ENCODE measurements at regions not wholly inside any gene's neighbourhood (a gene's known extent, or its start where the extent isn't known, plus 50 kb on each side); places are given as distances from the start of the nearest gene placed in this dataset.
A peak's percentile ranks its signal among the peaks of the same experiment; 100 is the strongest.
"Not testable (repeated sequence)": the region's sequence is repeated elsewhere in the genome, so short reads cannot be mapped to it uniquely, and the experiment has no call there.

GRCh38 chr20:19832875-19833274 lies 74.8 kb downstream of the RIN2 start:
- DNase-seq (ENCODE audit: extremely low read depth in 1 of 11, low read depth in 9 of 11, low spot score in 4 of 11), result no peak

DNA sequence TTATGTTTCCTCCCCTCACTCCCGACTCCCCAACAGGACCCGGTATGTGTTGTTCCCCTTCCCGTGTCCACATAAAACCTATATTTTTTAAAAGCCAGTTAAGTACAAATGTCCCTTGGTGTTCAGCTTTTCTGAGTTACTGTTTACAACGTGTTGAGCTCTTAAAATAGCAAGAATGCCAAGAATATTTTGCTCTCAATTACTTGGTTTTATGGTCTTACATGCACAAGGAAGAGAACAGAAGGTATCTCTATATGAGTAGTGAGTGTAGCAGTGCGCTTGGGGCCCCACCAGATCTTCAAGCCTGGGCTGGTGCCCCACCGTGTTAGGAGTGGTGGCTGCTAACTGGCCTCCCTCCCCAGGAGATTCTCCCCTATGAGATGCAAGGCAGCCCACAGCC lies 75.3 kb downstream of the RIN2 start:
- DNase-seq (ENCODE audit: extremely low read depth in 1 of 11, low read depth in 9 of 11, low spot score in 4 of 11), result no peak

DNA sequence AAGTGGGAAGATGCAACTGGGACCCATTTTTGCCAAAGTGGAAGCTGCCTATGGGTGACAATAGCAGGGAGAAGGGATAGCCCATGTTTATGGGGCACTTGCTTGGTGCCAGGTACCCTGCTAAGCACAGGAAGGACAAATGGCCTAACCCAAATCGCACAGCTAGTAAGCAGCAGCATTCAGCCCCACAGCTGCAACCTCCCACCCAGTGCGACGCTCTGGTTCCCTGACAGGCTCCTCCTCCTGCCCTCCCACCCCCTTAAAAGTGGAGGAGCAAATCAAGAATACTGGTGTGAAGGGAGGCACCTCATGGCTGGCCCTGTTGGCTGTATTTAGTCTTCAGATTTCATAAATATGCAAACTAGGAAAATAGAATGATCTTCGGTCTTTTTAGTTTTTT lies 76.2 kb downstream of the RIN2 start:
- no peak for DNase-seq (ENCODE audit: extremely low read depth in 1 of 11, low read depth in 9 of 11, low spot score in 4 of 11)

DNA sequence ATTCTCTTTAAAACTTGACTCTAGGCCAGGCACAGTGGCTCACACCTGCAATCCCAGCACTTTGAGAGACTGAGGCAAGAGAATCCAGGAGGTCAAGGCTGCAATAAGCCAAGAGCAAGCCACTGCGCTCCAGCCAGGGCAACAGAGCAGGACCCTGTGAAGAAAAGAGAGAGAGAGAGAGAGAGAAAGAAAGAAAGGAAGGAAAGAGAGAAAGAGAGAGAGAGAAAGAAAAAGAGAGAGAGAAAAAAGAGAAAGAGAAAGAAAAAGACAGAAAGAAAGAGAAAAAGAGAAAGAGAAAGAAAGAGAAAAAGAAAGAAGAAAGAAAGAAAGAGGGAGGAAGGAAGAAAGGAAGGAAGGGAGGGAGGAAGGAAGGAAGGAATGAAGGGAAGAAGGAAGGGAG lies 76.7 kb downstream of the RIN2 start:
- no peak for DNase-seq (ENCODE audit: extremely low read depth in 1 of 11, low read depth in 9 of 11, low spot score in 4 of 11)

DNA sequence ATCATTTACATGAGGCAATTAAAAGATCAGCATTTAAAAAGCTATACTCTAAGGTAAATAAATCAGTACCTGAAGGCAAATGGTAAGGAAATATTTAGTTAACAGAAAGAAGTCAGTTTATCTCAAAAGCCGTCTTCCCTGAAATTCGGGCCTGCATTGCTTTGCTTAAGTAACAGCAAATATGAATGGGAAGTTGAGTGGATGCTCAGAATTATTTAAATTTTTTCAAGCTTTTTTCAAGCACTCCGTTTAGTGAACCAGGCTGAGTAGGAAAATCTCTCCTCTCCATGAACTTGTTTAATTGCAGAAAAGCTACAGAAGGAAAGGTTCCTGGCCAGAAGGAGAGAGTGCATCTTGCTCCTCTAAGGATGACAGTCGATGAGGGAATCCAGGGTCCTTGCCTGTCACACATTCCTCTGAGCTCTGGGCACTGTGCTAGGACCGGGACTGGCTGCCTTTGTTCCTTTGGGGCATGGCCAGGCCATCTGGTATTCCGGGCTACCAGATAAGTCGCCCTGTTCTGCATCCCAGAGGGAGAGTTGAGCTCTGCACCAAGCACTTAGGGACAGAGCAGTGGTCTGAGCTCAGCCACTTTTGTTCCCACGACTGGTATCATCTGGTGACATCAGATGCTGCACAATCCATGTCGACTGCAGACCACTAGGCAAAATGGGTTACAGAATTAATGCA lies 77.6 kb downstream of the RIN2 start:
- no peak for DNase-seq (ENCODE audit: extremely low read depth in 1 of 11, low read depth in 9 of 11, low spot score in 4 of 11)

GRCh38 chr20:19838468-19838867 lies 80.4 kb downstream of the RIN2 start:
- no peak for DNase-seq (ENCODE audit: extremely low read depth in 1 of 11, low read depth in 9 of 11, low spot score in 4 of 11)

DNA sequence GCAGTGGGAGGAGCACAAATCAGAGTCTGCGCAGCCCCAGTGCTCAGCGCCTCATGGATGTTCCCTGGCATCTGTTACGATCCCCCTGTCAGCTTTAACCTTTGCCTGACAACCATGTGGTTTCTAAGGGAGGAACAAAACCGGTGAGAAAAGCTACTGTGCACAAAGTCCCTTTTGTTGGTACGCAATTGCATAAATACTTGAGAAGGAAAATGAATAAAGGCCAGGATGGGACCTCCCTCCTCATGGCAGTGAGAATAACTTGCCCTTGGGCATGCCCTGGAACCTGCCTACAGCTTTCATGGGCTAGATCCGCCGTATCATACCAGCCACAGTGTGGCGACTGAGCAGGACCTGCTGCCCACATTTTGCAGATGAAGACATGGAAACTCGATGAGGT lies 81.0 kb downstream of the RIN2 start:
- DNase-seq (ENCODE audit: extremely low read depth in 1 of 11, low read depth in 9 of 11, low spot score in 4 of 11), result no peak

- no peak for DNase-seq (ENCODE audit: extremely low read depth in 1 of 11, low read depth in 9 of 11, low spot score in 4 of 11)
Measured at GRCh38 chr20:19840111-19840710, 82.2 kb downstream of the RIN2 start.

DNA sequence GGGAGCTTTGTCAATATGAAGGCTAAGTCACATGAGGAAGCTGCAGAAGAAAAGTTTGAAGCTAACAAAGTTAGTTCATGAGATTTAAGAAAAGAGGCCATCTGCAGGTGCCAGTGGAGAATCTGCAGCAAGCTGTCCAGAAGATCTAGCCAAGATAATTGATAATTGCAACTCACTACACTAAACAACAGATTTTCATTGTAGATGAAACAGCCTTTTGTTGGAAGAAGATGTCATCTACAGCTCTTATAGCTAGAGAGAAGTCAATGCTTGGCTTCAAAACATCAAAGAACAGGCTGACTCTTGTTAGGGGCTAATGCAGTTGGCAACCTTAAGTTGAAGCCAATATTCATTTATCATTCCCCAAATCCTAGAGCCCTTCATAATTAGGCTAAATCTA lies 83.7 kb downstream of the RIN2 start:
- no peak for DNase-seq (ENCODE audit: extremely low read depth in 1 of 11, low read depth in 9 of 11, low spot score in 4 of 11)

DNA sequence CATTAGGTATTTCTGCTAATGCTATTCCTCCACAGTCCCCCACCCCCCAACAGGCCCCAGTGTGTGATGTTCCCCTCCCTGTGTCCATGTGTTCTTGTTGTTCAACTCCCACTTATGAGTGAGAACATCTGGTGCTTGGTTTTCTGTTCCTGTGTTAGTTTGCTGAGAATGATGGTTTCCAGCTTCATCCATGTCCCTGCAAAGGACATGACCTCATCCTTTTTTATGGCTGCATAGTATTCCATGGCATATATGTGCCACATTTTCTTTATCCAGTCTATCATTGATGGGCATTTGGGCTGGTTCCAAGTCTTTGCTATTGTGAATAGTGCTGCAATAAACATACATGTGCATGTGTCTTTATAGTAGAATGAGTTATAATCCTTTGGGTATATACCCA lies 86.8 kb downstream of the RIN2 start:
- not testable (repeated sequence) for DNase-seq (ENCODE audit: extremely low read depth in 1 of 11, low read depth in 9 of 11, low spot score in 4 of 11)

GRCh38 chr20:19847383-19847782 lies 89.3 kb downstream of the RIN2 start:
- DNase-seq (ENCODE audit: extremely low read depth in 1 of 11, low read depth in 9 of 11, low spot score in 4 of 11), result no peak

DNA sequence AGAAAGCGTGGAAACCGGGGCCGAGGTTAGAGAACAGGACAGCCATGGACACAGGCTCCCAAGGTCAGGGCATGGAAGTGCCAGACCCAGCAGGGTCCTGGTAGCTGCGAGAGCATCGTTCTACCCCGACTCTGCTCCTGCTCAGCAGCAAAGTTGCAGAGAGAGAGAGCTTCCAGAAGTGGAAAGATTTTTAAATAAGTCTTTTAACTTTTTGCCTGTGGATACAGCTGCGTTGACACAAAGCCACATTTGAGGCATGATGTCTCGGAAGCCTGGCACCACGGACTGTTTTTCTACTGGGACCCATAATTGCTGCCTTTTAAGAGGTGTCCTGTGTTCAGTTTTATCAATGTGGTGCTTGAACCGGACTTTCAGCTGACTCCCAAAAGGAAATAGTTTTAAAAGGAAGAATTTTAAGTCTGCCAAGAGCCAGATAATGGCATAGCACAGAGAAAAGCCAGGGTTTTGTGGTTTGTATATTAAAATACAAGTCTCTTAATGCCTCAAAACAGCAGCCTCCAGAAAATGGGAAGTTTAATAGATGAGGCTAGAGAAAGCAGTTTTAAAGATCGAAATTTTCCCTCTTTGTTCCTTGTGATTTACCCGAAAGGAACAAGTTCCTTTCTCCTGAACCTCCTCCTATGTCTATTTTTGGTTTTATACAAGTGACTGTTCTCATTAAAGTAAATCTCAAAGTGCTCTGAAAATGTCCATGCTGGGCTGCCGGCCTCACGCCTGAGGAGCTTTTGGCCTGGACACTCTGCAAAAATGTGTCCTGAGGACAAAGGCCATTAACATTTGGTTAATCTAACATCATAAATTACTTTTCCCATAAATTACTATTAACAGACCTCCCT lies 91.5 kb downstream of the RIN2 start:
- DNase-seq (ENCODE audit: extremely low read depth in 1 of 11, low read depth in 9 of 11, low spot score in 4 of 11), result peak in 5 of 11 donors; percentile 13 to 36 (median 24)

- peak in 9 of 11 donors; percentile 21 to 48 (median 34) for DNase-seq (ENCODE audit: extremely low read depth in 1 of 11, low read depth in 9 of 11, low spot score in 4 of 11)
Measured at GRCh38 chr20:19850198-19850533, 92.1 kb downstream of the RIN2 start.

GRCh38 chr20:19851861-19852260 lies 93.8 kb downstream of the RIN2 start:
- DNase-seq (ENCODE audit: extremely low read depth in 1 of 11, low read depth in 9 of 11, low spot score in 4 of 11), result no peak

DNA sequence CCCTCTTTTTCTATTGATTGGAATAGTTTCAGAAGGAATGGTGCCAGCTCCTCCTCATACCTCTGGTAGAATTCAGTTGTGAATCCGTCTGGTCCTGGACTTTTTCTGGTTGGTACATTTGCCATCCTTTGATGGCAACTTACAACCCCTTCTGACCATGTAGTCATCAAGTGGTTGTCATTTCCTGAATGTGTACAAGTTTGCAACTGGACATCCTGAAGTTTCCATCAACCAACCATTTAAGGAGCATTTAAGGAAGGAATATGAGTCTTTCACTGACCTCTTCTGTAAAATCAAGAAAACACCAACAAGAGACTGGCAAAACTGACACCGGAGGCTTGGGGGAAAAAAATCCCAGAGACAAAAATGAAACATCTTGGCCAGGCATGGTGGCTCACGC lies 97.4 kb downstream of the RIN2 start:
- no peak for DNase-seq (ENCODE audit: extremely low read depth in 1 of 11, low read depth in 9 of 11, low spot score in 4 of 11)

DNA sequence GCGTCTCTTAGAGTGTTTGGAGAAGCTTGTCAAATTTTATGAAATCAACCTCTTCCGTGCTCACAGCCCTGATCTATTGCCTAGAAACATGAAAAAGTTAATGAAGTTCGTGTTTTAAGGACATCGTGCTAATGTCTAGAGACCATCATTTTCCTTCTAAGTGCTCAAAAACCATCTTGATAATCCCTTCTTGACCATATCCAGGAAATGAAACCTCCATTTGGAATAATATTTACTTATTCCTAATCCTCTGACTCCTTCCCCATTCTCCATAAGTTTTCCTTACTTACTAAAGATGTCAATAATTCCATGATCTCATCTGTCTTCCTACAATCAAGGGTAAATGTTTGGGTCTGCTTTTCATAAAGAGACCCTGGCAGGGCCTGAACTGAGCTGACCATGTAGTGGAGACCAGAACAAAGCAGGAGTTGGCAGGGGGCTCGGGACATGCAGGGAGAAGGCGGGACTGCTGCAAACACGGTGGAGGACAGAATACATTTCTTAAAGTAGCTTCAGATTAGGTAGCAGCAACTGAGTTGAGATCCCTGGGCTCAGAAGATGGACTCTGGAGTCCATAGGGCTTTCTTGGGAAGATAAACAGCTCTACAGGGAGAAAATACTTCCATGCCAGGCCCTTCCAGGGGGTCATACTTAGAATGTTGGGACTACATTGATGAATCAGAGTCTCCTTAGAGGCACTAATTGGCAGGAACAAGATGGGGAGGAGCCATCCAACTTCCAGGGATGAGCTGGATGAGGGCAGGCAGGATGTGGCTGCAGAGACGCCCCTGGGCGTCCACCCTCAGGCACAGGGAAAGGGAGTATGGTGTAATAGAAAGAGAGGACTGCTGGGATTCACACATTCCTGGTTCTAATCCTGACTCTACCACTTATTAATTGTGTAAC lies 100.7 kb downstream of the RIN2 start:
- no peak for DNase-seq (ENCODE audit: extremely low read depth in 1 of 11, low read depth in 9 of 11, low spot score in 4 of 11)

- DNase-seq (ENCODE audit: extremely low read depth in 1 of 11, low read depth in 9 of 11, low spot score in 4 of 11), result no peak
Measured at GRCh38 chr20:19859444-19859843, 101.4 kb downstream of the RIN2 start.

- no peak for DNase-seq (ENCODE audit: extremely low read depth in 1 of 11, low read depth in 9 of 11, low spot score in 4 of 11)
Measured at GRCh38 chr20:19860737-19861136, 102.7 kb downstream of the RIN2 start.

DNA sequence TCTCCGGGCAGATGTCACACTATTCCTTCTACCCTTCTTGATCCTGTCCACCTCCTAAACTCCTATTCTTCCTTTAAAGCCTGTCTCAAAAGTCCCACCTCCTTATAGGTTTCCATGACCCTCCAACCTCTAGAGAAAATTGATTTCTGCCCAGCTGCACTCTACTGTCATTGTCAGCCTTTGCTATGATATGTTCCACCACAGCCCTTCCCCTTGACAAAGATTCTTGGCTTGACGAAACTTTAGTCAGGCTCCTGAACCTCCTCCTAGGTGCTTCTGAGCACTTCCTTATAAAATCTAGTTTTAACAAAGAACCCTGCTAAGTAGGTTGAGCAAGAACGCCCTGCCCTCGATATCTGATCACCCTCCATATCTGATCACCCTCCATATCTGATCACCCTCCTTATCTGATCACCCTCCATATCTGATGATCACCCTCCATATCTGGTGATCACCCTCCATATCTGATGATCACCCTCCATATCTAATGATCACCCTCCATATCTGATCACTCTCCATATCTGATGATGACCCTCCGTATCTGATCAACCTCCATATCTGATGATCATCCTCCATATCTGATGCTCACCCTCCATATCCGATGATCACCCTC lies 103.2 kb downstream of the RIN2 start:
- DNase-seq (ENCODE audit: extremely low read depth in 1 of 11, low read depth in 9 of 11, low spot score in 4 of 11), result no peak

Data from renal cortex interstitium (tissue), 11 donors.